RKO (cell line): ENCODE measurements at regions not wholly inside any gene's neighbourhood (a gene's known extent, or its start where the extent isn't known, plus 50 kb on each side); places are given as distances from the start of the nearest gene placed in this dataset.
"Not testable (repeated sequence)": the region's sequence is repeated elsewhere in the genome, so short reads cannot be mapped to it uniquely, and the experiment has no call there.

ENCODE experiments used
- DNase-seq: peaks from one replicate; pipeline ENCODE4 v3.0.0-alpha.2; 2016; ENCODE audit warnings: low spot score

DNA sequence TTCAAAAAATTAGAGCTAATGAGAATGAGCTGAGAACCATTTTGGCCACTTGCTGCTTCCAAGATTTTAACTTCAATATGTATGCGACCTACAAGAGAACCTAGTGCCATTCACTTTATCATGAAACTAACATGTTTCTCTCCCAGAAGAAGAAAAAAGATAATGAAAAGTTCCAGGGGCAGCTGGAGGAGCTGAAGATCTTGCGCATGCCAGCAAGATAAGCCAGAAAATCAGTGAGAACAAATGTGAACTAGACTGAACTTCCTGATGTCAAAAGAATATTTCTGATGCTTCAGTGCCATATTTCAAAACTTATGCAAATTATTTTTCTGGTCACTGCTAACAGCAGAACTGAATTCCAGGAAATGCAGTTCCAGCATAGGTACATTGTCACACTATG, 1265.1 kb downstream of the BRINP3 start:
- no peak for DNase-seq

DNA sequence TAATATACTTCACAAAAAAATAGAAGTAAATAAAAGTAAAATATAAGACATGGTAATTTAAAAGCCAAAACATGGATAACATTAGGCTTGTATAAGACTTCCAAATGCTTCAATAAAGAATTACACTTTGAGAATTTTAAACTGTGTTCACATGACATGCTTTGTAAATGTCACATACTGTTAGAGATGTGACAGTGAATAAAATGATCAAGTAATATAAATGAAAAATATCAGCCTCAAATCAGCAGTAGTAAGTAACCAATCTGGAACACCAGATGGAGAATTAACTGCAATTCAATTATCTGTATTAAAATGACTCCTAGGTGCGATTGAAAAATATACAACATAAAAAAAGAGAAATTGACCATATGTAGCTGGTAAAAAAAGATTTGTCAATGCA, 1260.8 kb downstream of the BRINP3 start:
- no peak for DNase-seq

DNA sequence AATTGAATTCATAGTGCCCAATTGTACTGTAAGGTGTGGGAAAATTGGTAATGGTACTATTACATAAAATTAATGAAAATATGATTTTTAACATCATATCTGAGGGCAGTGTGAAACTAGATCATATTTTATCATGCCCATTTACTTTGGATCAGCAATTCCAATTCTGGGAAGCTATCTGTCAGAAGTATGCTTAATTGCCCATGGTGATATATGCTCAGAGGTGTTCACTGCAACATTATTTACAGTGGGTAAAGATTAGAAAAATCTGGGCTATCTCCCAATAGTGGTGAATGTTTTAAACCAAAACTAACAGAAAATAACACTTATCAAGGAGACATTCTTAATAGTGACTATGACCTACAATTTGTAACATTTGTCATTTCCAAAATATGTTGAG, 1260.0 kb downstream of the BRINP3 start:
- no peak for DNase-seq

DNA sequence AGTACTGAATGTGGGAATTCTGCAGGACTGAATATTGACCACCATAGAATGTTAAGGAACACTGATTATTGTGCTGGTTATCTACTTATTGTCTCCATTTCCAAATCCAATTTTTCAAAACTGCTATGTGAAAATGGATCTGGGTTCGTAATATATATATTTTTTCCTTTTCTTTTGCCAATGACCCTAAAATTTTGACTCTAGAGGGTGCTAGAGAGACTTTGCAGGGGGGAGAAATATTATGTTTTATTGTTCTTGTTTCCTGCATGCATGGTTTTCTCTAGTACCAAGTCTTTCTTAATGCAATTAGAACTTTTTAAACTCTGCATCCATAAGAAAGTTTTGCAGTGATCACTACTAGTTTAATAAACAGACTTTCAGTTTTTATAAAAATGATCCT, 1256.9 kb downstream of the BRINP3 start:
- DNase-seq, result peak; percentile 11

DNA sequence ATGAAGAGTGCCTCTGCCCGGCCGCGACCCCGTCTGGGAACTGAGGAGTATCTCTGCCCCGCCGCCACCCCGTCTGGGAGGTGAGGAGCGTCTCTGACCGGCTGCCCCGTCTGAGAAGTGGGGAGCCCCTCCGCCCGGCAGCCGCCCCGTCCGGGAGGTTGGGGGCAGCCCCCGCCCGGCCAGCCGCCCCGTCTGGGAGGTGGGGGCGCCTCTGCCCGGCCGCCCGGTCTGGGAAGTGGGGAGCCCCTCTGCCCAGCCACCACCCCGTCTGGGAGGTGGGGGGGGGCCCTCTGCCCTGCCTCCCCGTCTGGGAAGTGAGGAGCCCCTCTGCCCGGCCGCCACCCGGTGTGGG, 1251.9 kb downstream of the BRINP3 start:
- DNase-seq, result not testable (repeated sequence)

DNA sequence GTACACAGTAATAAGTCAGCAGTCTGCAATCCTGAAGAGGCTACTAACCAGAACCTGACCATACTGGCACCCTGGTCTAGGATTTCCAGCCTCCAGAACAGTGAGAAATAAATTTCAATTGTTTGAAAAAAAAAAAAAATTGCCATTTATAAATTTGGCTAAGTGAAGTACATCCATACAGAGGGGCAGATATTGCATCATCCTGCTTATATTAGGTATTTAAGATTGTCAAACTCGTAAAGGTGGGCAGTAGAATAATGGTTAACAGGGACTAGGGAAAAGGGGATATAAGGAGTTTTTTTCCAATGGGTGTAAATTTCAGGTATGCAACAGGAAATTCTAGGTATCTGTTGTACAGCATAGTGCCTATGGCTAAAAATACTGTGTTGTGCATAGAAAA, 1250.9 kb downstream of the BRINP3 start:
- no peak for DNase-seq

DNA sequence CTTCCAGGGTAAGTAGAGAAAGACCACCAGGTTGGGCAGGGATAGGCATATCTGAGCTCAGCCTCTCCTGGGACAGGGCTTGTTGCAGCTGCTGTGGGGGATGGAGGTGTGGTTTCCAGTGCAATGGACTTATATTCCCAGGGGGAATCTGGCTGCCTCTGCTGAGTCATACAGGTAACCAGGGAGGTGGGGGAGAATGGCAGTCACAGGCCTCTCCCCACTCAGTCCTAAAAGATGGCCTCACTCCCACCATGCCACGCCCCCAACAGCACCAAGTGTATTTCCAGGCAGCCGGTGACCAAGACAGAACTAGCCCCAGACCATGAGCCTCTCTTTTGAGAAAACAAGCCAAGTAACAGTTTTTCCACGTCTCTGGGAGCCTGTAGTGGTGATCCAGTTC, 1240.7 kb downstream of the BRINP3 start:
- no peak for DNase-seq

DNA sequence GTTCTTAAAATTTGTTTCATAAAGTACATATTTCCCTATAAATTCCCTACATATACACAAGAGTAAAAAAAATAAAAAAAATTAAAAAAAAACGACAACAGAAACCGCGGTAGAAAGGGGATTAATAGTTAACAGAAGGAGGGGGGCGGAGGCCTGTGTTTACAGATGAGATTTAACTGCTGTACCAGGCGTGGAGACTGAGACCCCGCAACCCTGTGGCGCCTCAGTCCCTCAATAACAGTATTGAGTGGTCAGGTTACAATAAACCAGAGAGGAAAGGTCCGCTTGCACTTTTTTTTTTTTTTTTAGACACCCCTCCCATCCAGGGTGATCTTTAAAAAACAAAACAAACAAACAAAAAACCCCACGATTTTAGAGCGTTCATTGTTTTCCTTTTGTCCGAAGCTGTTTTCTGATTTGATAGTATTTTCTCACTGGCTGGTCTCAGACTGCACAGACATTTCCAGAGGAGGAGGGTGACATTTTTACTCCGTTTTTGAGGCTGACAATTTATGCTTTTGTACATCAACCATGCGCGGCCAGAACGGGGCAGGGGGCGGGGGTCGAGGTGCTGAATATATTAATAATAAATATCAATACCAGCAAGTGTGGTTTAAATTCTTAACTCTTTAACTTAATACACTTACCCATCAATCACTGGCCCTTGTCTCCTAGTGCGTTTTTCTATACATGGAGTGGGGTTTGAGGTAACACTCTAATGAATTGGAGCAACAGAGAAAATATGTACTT, 1223.9 kb downstream of the BRINP3 start:
- DNase-seq, result no peak

DNA sequence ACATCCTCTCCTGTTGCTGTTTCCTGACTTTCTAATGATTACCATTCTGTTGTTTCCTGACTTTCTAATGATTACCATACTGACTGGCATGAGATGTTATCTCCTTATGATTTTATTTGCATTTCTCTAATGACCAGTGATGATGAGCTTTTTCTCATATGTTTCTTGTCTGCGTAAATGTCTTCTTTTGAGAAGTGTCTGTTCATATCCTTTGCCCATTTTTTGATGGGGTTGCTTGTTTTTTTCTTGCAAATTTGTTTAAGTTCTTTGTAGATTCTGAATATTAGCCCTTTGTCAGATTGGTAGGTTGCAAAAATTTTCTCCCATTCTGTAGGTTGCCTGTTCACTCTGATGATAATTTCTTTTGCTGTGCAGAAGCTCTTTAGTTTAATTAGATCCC, 1216.5 kb downstream of the BRINP3 start:
- DNase-seq, result not testable (repeated sequence)

DNA sequence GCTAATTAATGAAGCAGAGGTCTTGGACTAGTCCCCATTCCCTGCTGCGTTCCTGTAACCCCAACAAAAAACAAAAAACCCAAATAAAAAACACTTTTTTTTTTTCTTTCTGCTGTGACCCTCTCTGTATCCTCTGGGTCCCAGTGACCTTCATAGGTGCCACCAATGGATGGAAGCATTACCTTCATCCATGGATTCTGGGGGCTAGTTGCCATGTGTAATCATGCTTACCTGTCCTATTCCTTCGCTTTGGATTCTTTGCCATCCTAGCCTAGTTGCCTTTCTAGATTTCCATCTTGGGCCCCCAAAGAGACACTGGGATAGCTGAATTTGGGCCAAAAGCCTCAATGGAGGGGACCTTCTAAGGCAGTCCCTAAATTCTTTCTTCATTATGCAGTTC, 1208.7 kb downstream of the BRINP3 start:
- peak; percentile 40 for DNase-seq

DNA sequence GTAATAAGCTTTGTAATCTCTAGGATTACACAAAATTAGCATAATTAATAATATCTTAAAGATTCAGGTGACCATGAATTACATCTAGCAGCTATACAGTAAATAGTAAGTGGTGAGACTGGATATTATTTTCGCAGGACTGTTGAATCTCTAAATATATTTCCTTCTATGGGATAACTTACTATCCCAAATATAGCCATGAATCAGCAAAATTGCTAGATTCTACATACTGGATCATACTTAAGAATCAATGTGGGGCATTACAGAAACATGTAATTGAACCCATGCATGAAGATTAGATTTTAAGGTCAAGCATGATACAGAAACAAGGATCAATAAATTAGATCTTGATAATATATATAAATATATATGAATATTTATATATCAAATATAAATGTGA, 1203.4 kb downstream of the BRINP3 start:
- DNase-seq, result no peak

DNA sequence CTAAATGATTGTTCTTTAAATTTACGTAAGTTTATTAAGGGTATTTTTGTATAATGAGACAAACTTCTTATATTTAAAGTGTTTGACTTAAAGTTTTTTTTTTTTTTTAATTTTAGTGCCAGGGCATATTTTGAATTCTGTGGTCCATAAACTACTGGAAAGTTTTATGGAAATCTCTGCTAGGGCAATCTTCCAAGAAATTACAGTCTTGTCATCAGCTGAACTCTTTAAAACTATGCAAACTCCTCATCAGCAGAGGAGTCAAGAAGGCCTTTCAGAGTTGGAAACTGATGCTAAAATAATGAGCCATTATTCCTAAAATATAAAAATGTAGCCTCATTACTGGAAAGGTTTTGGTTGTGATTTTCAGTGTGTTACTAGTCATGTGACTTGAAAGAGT, 1201.9 kb downstream of the BRINP3 start:
- no peak for DNase-seq

DNA sequence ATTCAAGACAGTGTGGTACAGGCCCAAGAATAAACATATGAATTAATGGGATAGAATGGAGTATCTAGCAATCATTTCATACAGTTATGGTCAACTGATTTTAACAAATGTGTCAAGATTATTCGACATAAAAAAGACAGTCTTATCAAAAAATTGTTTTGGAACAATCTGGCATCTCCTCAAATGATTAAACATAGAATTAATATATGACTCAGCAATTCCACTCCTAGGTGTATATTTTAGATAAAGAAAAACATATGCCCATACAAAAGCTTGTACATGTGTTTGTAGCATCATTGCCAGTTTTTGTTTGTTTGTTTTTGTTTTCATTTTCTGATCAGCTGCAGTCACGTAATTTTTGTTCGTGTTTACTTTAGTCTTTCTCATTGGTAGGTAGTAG, 1188.3 kb downstream of the BRINP3 start:
- no peak for DNase-seq

DNA sequence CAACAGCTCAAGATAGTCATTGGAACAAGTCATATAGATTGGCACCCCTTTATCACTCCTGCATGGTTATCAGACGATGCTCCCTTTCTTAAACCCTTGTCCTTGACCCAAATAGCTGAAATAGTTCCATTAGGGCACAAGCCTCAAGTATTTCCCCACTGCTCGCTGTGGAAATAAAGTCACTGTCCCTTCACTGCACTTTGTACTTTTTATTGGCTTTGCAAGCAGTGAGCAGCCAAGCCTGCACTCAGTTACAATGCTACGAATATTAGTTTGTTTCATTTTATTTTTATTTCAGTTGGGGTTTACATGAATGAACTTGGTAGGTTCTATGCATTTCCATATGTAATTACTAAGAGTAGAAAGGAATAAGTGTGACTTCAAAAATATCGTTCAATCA, 1176.4 kb downstream of the BRINP3 start:
- DNase-seq, result no peak

DNA sequence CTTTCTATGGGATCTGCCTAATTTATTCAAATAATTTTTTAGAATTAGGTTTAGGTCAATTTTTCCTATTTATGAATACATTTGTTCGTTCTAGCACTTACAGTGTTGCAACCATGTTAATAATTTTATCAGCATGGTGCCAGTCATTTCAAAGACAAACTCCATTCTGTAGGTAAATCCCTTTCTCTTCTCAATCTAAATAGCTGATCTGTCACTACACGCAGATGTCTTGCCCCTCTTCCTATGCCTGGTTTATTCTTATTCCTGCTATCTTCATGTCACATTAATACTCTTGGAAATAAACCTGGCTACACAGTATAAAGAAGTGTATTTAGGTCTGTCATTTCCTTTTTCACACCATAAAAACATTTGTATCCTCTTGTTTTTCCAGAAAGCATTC, 1172.4 kb downstream of the BRINP3 start:
- DNase-seq, result no peak

DNA sequence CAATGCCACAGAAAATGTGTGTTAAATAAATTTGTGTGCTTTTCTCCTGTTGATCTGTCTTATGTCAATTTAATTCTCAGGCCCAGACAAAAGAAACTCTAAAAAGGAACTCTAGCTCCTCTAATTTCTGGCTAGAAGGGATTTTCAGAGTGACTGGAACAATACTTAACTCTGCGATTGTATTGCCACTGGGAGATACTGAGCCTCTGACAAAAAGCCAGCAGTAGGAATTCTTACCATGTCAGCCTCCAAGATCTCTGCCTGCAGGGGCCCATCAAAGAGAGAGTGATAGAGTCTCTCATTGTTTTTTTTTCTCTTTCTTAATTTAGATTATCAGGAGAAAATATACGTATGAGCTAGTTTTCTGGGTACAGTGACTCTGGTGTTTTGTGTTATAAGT, 1165.7 kb downstream of the BRINP3 start:
- DNase-seq, result no peak

DNA sequence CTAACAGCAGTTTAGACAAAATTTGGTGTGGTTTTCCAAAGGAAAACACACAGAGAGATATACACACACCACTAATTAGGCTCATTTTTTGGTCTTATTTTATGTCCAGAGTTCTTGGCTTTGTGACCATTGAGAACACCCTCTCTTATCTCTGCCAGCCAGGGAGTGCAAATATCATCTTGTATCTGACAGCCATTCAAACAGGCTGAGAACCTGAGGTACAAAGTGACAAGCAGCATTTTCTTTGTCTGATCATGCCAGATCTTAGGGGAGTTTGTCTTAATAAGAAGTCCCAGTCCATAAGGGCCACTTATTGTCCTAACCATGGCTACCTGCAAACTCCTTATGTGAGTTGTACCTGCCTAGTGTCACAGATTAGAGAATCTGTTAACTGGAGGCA, 1165.2 kb downstream of the BRINP3 start:
- no peak for DNase-seq

DNA sequence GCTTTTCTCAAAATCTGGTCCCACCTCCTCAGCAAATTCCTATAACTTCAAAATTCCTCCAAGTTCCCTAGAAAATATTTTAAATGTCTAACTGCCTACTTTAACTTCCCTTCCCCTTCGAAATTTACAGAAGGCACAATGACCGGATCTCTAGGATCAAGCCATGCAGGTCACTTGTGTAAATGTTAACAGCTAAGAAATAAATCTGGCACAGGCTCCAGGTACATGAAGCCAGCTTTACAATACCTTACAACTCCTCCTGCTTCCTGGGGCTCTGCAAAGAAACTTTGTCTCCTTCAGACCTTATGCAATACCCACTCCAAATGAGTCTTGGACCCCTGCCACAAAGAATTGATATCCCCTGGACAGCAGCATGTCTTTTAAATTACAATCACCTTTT, 1164.2 kb downstream of the BRINP3 start:
- no peak for DNase-seq

DNA sequence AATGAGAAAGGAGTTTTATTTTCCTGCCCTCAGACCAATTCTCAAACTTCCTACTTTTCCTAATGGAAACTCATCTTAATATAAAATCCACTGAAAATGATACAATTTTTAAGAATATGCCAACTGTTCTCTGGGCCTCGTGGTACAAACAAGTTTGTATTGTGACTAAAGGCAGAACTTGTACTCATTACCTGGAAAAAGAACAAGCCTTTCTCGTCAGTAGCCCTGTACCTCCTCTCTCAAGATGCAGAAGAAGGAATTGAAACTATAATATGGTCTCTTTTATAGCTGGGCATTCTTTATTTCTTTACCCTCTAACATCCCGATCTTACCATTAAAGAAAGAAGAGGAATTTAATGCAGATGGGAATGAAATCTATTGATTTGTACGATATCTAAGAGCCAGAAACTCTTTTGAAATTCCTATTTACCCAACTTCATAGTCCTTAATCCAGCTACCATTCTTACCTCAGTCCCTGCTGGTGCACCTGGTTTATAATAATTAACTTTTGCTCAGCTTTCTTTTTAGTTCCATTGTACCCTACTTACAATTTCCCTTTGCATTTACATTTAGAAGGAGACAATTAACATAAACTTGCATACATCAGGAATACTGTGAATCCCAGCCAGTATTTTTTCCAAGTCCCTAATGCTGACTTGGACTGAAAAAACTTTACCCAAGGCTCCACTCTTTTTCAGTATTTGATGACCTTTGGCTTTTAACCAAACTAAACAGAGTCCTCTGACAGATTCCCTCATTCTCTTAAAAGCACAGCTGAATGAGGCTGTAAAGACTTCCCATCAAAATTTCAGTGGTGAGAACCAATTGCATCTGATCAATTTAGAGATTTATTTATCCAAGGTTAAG, 1162.4 kb downstream of the BRINP3 start:
- DNase-seq, result no peak

DNA sequence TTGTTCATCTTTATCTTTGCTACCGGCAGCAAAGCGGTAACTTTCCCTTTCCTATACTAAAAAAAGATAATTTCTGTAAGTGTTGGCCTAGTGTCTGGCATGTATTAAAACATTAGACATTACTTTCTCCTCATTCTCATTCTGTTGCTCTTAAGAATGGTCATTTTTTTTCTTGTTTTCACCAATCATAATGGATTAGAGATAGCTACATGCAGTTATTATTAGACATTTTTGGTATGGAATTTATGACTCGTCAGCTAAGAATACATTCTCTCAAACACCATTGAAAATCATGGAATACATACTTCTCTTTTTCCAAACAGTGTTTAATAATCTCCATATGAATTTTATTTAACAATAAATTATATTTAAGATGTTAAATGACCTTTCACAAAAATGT, 1154.6 kb downstream of the BRINP3 start:
- DNase-seq, result no peak

DNA sequence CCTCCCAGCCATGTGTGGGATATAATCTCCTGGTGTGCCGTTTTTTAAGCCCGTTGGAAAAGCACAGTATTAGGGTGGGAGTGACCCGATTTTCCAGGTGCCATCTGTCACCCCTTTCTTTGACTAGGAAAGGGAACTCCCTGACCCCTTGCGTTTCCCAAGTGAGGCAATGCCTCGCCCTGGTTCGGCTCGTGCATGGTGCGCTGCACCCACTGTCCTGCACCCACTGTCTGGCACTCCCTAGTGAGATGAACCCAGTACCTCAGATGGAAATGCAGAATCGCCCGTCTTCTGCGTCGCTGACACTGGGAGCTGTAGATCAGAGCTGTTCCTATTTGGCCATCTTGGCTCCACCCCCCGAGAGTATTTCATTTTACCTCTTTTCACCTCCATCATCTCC, 1146.6 kb downstream of the BRINP3 start:
- DNase-seq, result not testable (repeated sequence)

DNA sequence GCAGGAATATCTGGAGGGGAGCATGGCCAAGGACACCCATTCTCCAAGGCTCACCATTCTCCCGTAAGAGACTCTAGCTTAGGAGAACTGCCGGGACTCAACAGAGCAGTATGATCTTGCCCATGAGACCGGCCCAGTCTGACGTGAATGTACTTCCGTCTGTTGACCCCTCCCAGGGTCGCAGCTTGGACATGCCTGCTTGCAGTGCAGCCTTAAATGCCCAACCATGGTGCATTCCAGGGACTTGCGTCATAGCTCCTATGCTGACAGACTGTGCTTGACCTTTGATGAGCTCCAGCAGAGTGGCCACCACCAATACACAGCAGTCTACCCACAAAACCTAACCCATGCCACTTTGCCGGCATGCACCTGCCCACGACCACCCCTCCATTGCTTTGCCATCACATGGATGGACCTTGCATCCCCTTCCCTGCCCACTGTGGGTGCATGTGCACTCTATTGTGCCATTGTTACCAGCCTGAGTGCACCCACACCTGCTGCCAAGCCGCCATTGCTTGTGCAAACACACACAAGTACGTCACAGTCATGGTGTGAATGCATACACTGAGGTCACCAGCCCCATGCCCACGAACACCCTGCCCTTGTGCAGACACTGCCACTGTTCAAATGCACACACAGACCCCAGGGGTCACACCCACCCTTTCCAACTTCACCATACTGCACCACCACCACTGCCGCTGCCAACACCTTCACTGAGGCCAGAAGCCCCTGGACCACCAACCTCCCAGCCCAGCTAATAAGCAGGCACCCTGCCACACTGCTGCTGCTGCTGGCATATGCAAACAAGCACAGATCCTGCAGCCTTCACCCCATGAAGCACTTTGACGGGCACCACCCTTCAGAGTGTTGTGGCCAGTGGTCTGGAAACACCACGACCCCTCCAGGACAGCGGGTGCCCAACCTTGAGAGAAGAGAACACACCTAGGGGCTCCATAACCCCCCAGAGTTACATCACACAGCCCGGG, 1141.3 kb downstream of the BRINP3 start:
- DNase-seq, result no peak
